Endothelial cell of umbilical vein (primary cell): ENCODE measurements at regions not wholly inside any gene's neighbourhood (a gene's known extent, or its start where the extent isn't known, plus 50 kb on each side); places are given as distances from the start of the nearest gene placed in this dataset.

Source experiments
- BruUV-seq: library from RNA; stranded (reverse); fragments of 400-500 nt; replicated peaks from 2 replicates; lab custom pipeline; 2021; lab: Mats Ljungman, UMichigan
- CTCF ChIA-PET: fragments of 300-600, 350-600 bp; sonication (Branson Sonifier 250); formaldehyde crosslinking; loops from one replicate; lab custom pipeline; 2021; ENCODE audit warnings: antibody characterized with exemption, inconsistent platforms; lab: Charles Lee
- POLR2A ChIA-PET: fragments of 300-600, 350-600 bp; sonication (Branson Sonifier 250); formaldehyde crosslinking; loops from one replicate; lab custom pipeline; 2021; ENCODE audit warnings: antibody characterized with exemption, inconsistent platforms; lab: Charles Lee
- DNase-seq: peaks from one replicate; pipeline ENCODE4 v3.0.0-alpha.2; 2011; ENCODE audit warnings: low read depth, low spot score
- FAIRE-seq: peaks from 2 replicates; lab custom pipeline; 2011; peaks lifted over from hg19 to GRCh38; lab: Jason Lieb, UNC
- H2AFZ ChIP-seq: 2 replicates; pipeline ENCODE4 v1.6.0; 2012; ENCODE audit warnings: low read depth, low read length, control low read depth, inconsistent platforms
- H3K27ac ChIP-seq: 2 replicates; pipeline ENCODE4 v1.5.1; 2011; ENCODE audit warnings: low read depth, mild to moderate bottlenecking, control low read depth, low read length, moderate library complexity; ENCODE audit not compliant: insufficient read depth
- H3K27me3 ChIP-seq, 2 experiments: 2 replicates each; pipeline versions ENCODE4 v1.6.0 to v1.6.1; 2011; ENCODE audit warnings: low read length in 2 of 2, mixed read lengths in 1 of 2; ENCODE audit not compliant: control insufficient read depth in 2 of 2, insufficient read depth in 2 of 2
- H3K36me3 ChIP-seq, 2 experiments: 2 replicates in 1 of 2; 3 replicates in 1 of 2; pipeline ENCODE4 v1.5.1; 2011; ENCODE audit warnings: low read length in 2 of 2, mild to moderate bottlenecking in 1 of 2, moderate library complexity in 1 of 2; ENCODE audit not compliant: control insufficient read depth in 2 of 2, insufficient read depth in 2 of 2; ENCODE audit errors: extremely low read depth in 1 of 2
- H3K4me1 ChIP-seq: 3 replicates; pipeline ENCODE4 v1.5.1; 2011; ENCODE audit warnings: mild to moderate bottlenecking, low read length; ENCODE audit not compliant: control insufficient read depth, insufficient read depth; ENCODE audit errors: extremely low read depth
- H3K4me2 ChIP-seq: 2 replicates; pipeline ENCODE4 v1.6.1; 2011; ENCODE audit warnings: low read length, control low read depth, mixed read lengths; ENCODE audit not compliant: insufficient read depth
- H3K4me3 ChIP-seq, 3 experiments: fragments of 200-600 bp in 1 of 3; sonication (generic), shearing (Covaris generic) in 1 of 3; replicated peaks in 1 of 3; 2 replicates each; pipeline ENCODE4 v1.5.1; 2011 to 2016; ENCODE audit warnings: control low read depth in 3 of 3, low read length in 3 of 3, mild to moderate bottlenecking in 2 of 3, inconsistent platforms in 1 of 3, low read depth in 1 of 3, moderate library complexity in 1 of 3; ENCODE audit not compliant: insufficient read depth in 1 of 3
- H3K79me2 ChIP-seq: 2 replicates; pipeline ENCODE4 v1.6.0; 2012; ENCODE audit warnings: low read length, inconsistent platforms; ENCODE audit not compliant: control insufficient read depth, insufficient read depth
- H3K9ac ChIP-seq: replicated peaks from 2 replicates; pipeline ENCODE3; 2011; ENCODE audit warnings: low read length, control low read depth; ENCODE audit not compliant: insufficient read depth; ENCODE audit errors: extremely low read depth
- H3K9me1 ChIP-seq: replicated peaks from 3 replicates; pipeline ENCODE4 v1.6.0; 2011; ENCODE audit warnings: mild to moderate bottlenecking, low read length; ENCODE audit not compliant: control insufficient read depth, insufficient read depth; ENCODE audit errors: extremely low read depth
- H3K9me3 ChIP-seq: replicated peaks from 2 replicates; pipeline ENCODE4 v1.5.1; 2012; ENCODE audit warnings: low read length, inconsistent platforms; ENCODE audit not compliant: control insufficient read depth, insufficient read depth
- H4K20me1 ChIP-seq: replicated peaks from 2 replicates; pipeline ENCODE3; 2011; ENCODE audit warnings: mild to moderate bottlenecking, low read length; ENCODE audit not compliant: control insufficient read depth, insufficient read depth; ENCODE audit errors: extremely low read depth
- CTCF ChIP-seq, 2 donors: IDR thresholded peaks; 1 replicate in 1 of 2; 2 replicates in 1 of 2; pipeline ENCODE4 v1.5.1; 2011; ENCODE audit warnings: low read length in 2 of 2, mild to moderate bottlenecking in 2 of 2, moderate library complexity in 2 of 2, control low read depth in 1 of 2, inconsistent platforms in 1 of 2, low read depth in 1 of 2; ENCODE audit not compliant: insufficient read depth in 1 of 2; ENCODE audit errors: extremely low read depth in 1 of 2
- EZH2 ChIP-seq: IDR thresholded peaks from 2 replicates; pipeline ENCODE4 v1.6.1; 2012; ENCODE audit warnings: borderline replicate concordance, low read depth, mild to moderate bottlenecking, moderate library complexity, low read length, inconsistent platforms; ENCODE audit not compliant: severe bottlenecking
- FOS ChIP-seq: IDR thresholded peaks from 2 replicates; pipeline ENCODE4 v1.6.1; 2011; ENCODE audit warnings: mild to moderate bottlenecking, low read length, moderate library complexity, borderline replicate concordance; ENCODE audit not compliant: insufficient read depth
- GATA2 ChIP-seq: IDR thresholded peaks from 2 replicates; pipeline ENCODE4 v1.7.0; 2011; ENCODE audit warnings: low read depth, mild to moderate bottlenecking, moderate library complexity, mixed read lengths, low read length; ENCODE audit not compliant: insufficient read length, insufficient read depth
- JUN ChIP-seq: IDR thresholded peaks from 2 replicates; pipeline ENCODE4 v1.6.1; 2011; ENCODE audit warnings: borderline replicate concordance, low read depth; ENCODE audit not compliant: insufficient read length, insufficient read depth
- MAX ChIP-seq: IDR thresholded peaks from 2 replicates; pipeline ENCODE4 v1.6.1; 2011; ENCODE audit not compliant: insufficient read depth, insufficient read length
- MYC ChIP-seq: IDR thresholded peaks from one replicate; pipeline ENCODE4 v1.6.1; 2011; ENCODE audit warnings: mild to moderate bottlenecking, low read depth, low read length
- POLR2A ChIP-seq: IDR thresholded peaks from 2 replicates; pipeline ENCODE4 v1.6.1; 2012; ENCODE audit warnings: low read depth, mild to moderate bottlenecking, control low read depth, low read length
- POLR2AphosphoS5 ChIP-seq: IDR thresholded peaks from 2 replicates; pipeline ENCODE4 v1.6.1; 2012; ENCODE audit warnings: low read depth, mild to moderate bottlenecking, control low read depth, low read length, moderate library complexity; ENCODE audit not compliant: insufficient read depth
- dilution Hi-C: fragments of 300-500 bp; cut with MboI; formaldehyde crosslinking; loops from one replicate; pipeline ENCODE4 v1.15.0; 2019; ENCODE audit warnings: low sequenced_read_pairs; ENCODE audit not compliant: extremely low pct_ligation_motif_present
- intact Hi-C: fragments of 100-400 bp; cut with micrococcal nuclease; formaldehyde crosslinking; loops from one replicate; pipeline ENCODE4 v1.10.0; 2022

- H4K20me1 ChIP-seq, result no peaks in the 10 kb centered on the region
- DNase-seq (no peak), FAIRE-seq (no peak)
- no peak overlapping the region for H3K9ac ChIP-seq
- H3K9me3 ChIP-seq, result no peaks in the 10 kb centered on the region
- ChIA-PET CTCF (interaction anchor here (1.1 kb wide), 1 partner anchor 106 kb away, joined by 4 read pairs; no protein-coding TSS in a partner anchor), POLR2A (no interaction called here)
- no peaks in the 10 kb centered on the region for H3K9me1 ChIP-seq
- no peak overlapping the region for H3K27ac ChIP-seq
- no peak overlapping the region for H2AFZ ChIP-seq
- no peaks in the 10 kb centered on the region for H3K79me2 ChIP-seq
- H3K36me3 ChIP-seq, result no peaks in the 10 kb centered on the region
- dilution Hi-C loops (no loop called here), intact Hi-C loops (no loop called here)
- BruUV-seq, result no TSS peak
- no peak for TF ChIP-seq POLR2A
- TF ChIP-seq MYC, result no peak
- TF ChIP-seq POLR2AphosphoS5, result no peak
- TF ChIP-seq MAX, result no peak
- TF ChIP-seq EZH2, result no peak
- no peak for TF ChIP-seq CTCF (IDR thresholded peaks at IDR 0.05; ENCODE audit: extremely low read depth in 1 of 2, insufficient read depth in 1 of 2, low read depth in 1 of 2, low read length in 2 of 2)
- TF ChIP-seq GATA2, result no peak
- TF ChIP-seq FOS, result no peak
- no peak for TF ChIP-seq JUN
- no peak overlapping the region for H3K4me3 ChIP-seq
- no peaks in the 10 kb centered on the region for H3K4me1 ChIP-seq
- H3K27me3 ChIP-seq, result no peaks in the 10 kb centered on the region
- H3K4me2 ChIP-seq, result no peak overlapping the region
These were observed 135.3 kb downstream of the OAT start for GRCh38 chr10:124283215-124283948.
